NCI-H1092 (cell line): ENCODE measurements at regions not wholly inside any gene's neighbourhood (a gene's known extent, or its start where the extent isn't known, plus 50 kb on each side); places are given as distances from the start of the nearest gene placed in this dataset.
"Not testable (repeated sequence)": the region's sequence is repeated elsewhere in the genome, so short reads cannot be mapped to it uniquely, and the experiment has no call there.

ENCODE experiments used
- DNase-seq: peaks from one replicate; lab custom pipeline; 2025; lab: John Stamatoyannopoulos, UW

DNA sequence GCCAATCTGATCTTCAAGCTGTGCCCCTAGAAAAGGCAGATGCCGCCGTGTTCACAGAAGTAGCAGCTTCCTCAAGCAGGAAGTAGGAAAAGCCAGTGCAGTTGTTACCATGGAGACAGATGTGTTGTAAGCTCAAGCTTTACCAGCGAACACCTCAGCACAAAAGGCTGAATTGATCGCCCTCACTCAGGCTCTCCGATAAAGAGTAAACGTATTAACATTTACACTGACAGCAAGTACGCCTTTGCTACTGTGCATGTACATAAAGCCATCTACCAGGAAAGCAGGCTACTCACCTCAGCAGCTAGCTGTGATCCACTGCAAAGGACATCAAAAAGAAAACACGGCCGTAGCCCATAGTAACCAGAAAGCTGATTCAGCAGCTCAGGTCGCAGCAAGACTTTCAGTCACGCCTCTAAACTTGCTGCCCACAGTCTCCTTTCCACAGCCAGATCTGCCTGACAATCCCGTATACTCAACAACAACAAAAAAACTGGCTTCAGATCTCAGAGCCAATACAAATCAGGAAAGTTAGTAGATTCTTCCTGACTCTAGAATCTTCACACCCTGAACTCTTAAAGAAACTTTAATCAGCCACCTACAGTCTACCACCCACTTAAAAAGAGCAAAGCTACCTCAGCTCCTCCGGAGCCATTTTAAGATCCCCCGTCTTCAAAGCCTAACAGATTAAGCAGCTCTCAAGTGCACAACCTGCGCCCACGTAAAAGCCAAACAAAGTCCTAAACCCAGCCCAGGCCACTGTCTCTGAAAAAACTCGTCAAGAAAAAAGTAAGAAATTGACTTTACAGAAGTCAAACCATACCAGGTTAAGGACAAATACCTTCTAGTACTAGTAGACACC is 160.0 kb downstream of the DEFB131A start:
- not testable (repeated sequence) for DNase-seq

DNA sequence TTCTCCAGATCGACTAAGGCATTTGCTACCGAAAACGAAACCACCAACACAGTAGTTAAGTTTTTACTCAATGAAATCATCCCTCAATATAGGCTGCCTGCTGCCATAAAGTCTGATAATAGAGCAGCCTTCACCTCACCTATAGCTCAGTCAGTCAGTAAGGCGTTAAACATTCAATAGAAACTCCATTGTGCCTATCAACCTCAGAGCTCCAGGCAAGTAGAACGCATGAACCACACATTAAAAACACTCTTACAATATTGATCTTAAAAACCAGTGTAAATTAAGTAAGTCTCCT is 160.6 kb downstream of the DEFB131A start:
- DNase-seq: not testable (repeated sequence)

DNA sequence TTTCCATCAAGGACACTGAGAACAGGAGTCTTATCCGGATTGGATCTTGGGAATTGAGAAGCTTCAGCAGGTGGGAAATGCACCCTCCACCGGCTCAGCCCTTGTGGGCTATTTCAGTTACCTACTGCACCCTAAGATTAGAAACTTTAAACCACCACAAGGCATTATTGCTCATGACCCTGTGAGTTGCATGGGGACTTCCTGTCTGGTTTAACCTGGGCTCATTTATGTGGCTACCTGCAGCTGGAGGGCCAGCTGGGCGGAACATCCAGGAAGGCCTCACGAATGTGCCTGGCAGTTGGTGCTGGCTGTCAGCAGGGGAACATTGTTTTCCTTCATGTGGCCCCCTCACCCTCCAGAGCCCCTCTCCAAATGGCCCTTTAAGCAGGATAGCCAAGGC is 164.1 kb downstream of the DEFB131A start:
- DNase-seq: no peak

DNA sequence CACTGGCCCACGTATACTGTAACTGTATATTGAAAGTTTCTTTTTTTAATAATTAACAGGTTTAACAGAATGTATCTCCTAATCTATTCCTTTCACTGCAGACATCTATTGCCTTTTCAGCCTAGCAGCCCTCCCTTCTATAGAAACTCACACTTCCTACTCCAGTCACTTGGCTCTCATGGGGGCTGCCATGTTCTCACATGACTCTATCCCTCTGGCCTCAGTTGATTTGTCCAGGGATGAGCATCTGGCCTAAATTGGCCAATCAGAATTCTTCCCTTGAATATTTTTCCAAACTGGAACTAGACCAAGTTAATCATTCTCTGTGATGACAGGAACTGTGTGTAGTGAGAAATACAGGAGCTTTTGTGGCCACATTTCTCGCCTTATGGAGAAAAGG is 166.1 kb downstream of the DEFB131A start:
- DNase-seq: not testable (repeated sequence)

DNA sequence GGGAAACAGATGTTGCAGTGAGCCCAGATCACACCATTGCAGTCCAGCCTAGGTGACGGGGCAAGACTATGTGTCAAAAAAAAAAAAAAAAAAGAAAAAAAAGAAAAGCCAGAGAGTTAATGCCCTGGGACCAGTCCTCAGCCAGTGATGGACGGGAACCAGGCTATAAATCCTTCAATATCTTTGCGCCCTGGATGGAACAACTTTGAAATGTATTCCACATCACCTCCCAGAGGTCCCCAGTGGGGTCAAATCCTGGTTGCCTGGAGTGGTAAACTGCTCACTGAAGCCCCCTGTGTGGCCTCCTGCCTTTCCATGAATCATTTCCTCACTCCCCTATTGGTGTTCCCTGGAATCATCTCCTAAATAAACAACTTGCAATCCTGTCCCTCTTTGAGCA is 166.9 kb downstream of the DEFB131A start:
- DNase-seq: no peak

DNA sequence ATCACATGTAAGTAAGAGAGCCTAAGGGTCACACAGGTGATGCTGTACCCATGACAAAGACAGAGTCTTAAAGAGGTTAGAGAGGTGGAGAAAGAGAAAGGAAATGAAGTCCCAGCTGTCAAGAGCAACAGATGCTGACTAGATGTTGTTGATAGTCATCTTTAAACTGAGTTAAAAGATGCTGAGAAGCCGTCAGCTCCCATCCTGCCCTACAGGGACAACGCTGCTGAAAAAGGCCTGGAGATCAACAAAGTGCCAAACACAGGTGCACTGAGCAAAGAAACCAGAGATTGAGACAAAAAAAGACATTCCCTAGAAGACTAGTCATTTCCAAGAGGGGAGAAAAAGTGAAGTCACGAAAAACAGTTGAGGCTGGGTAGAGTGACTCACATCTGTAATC is 145.0 kb upstream of the DRD5 start:
- DNase-seq: not testable (repeated sequence)

DNA sequence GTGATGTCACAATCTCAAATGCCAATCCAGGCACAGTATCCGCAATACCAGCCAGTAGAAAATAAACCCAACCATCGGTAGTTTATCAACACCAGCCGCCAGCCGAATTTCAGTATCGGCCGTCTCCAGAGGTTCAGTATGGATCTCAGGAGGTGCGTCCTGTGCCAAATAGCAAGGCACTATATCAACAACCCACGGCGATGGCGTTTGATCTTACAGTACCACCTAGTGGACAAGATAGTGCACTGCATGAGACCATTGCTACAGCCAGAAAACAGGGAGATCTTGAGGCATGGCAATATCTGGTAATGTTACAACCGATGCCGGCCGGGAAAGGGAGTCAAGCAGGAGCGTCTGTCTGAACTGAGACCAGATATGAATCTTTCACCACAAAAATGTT is 121.8 kb upstream of the DRD5 start:
- not testable (repeated sequence) for DNase-seq

DNA sequence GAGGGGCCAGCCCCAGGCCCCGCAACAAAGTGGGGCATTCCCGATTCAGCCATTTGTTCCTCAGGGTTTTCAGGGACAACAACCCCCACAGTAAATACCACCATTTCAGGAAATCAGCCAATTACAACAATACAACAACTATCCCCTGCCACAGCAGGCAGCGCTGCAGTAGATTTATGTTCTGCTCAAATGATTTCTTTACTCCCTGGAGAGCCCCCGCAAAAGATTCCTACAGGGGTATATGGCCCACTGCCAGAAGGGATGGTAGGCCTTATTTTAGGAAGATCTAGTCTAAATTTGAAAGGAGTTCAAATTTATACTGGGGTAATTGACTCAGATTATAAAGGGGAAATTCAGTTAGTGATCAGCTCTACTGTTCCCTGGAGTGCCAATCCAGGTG is 120.5 kb upstream of the DRD5 start:
- DNase-seq: not testable (repeated sequence)

DNA sequence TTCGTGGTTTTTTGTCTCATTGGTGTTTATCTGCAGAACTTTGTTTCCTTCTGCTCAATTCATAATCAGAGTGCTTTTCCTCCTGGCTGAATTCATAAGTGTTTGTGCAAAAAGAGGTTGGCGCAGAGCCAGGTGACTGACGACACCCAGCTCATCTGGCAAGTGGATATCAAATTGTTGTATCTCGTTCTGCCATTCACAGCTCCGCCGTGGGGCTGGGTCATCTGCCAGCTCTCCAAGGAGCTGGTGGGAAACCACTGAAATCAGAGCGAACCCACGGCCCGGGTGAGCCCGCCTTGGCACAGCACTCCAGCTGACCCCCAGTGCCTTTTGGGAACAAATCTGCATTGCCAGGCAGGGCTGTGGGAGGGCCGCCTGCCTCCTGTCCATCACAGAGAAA is 110.7 kb upstream of the DRD5 start:
- DNase-seq: peak; percentile 21

DNA sequence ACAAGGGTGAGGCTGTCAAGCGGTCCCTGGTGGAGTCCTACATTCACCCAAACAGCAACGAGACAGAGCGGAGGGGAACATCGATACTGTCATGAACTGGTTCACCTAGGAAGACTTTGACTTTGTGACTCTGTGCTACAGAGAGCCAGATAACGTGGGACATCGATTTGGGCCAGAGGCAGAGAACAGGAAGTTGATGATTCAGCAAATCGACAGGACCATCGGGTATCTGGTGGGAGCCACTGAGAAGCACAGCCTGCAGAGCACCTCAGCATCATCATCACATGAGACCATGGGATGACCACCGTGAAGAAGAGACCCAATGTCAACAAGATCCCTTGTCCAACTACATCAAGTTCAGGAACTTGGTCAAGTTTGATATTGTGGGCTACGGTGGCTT is 104.1 kb upstream of the DRD5 start:
- DNase-seq: not testable (repeated sequence)

DNA sequence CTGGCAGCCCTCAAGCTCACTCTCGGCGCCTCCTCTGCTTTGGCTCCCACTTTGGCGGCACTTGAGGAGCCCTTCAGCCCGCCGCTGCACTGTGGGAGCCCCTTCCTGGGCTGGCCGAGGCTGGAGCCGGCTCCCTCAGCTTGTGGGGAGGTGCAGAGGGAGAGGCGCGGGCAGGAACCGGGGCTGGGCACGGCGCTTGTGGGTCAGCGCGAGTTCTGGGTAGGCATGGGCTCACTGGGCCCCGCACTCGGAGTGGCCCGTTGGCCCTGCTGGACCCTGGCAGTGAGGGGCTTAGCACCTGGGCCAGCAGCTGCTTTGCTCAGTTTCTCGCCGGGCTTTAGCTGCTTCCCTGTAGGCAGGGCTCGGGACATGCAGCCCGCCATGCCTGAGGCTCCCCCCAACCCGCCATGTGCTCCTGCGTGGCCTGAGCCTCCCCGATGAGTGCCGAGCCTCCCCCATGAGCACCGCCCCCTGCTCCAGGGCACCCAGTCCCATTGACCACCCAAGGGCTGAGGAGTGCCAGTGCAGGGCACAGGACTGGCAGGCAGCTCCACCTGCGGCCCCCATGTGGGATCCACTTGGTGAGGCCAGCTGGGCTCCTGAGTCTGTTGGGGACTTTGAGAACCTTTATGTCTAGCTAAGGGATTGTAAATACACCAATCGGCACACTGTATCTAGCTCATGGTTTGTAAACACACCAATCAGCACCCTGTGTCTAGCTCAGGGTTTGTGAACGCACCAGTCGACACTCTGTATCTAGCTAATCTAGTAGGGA is 101.5 kb upstream of the DRD5 start:
- no peak for DNase-seq

DNA sequence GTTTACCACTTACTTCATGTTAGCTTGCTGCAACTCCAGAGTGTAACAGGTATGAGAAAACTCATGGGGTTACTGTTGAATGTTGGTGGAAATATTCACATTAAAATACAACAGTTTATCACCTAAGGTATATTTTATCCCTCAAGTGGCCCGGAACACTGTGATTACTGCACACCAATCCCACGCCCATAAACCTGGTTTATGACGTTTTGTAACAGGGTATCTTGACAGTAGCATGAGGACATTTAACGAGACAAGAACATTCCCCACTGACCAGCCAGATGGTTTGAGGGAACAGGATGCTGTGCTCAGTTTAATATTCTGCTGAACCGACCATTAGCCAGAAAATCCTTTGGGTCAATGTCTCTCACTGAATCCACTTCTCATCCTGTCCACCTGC is 98.3 kb upstream of the DRD5 start:
- DNase-seq: not testable (repeated sequence)

DNA sequence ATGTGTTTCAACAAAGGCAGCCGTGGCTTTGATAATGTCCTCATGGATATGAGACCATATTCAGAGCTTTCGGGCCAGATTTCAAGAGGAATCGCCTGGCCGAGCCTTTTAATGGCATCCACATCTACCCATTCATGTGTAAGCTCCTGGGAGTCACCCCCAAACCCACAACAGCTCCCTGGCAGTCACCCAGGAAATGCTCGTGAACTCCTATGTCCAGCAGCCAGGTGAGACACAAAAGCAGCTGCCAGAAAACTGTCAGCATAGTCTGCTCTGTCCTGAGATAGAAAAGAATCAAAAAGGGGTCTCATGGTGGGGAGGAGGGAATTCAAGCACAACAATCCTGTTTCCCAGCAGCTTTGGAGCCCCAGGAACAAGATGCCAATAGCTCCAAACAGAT is 96.4 kb upstream of the DRD5 start:
- DNase-seq: peak; percentile 13

DNA sequence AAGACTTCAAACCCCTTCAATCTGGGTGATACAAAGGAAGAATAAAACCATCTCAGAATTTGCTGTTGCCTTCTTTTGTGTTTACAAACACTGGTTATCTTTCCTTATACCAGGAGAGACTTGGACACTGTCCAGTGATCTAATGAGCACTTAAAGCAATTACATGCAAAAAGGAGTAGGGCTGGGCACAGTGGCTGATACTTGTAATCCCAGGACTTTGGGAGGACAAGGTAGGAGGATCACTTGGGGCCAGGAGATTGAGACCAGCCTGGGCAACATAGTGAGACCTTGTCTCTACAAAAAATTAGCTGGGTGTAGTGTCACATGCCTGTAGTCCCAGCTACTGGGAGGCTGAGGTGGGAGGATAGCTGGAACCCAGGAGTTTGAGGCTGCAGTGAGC is 95.7 kb upstream of the DRD5 start:
- no peak for DNase-seq

DNA sequence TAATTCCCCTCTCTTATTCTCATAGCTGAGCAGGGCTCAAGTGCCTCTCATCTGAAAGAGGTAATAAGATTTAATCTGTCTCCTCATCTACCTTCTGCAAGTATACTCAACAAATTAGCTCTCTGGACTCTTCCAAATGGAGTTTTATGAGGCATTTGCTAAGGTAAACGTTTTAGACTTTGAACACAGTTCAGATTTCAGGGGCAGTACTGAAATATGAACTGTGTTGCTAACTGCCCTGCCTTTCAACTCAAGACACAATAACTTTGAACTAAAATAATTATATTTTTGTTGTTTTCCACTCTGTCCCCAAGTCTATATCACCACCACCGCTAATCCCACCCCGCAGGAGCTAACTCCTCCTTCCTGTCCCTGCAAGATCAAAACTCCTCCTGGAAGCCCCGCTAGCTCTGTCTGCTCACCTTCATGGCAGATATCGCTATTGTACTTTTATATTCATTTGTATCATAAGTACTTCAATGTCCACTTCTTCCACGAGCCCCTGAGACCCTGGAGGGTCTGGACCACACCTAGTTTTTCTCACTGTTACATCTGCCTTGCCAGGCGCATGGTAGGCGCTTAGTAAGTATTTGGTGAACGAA is 90.7 kb upstream of the DRD5 start:
- not testable (repeated sequence) for DNase-seq

DNA sequence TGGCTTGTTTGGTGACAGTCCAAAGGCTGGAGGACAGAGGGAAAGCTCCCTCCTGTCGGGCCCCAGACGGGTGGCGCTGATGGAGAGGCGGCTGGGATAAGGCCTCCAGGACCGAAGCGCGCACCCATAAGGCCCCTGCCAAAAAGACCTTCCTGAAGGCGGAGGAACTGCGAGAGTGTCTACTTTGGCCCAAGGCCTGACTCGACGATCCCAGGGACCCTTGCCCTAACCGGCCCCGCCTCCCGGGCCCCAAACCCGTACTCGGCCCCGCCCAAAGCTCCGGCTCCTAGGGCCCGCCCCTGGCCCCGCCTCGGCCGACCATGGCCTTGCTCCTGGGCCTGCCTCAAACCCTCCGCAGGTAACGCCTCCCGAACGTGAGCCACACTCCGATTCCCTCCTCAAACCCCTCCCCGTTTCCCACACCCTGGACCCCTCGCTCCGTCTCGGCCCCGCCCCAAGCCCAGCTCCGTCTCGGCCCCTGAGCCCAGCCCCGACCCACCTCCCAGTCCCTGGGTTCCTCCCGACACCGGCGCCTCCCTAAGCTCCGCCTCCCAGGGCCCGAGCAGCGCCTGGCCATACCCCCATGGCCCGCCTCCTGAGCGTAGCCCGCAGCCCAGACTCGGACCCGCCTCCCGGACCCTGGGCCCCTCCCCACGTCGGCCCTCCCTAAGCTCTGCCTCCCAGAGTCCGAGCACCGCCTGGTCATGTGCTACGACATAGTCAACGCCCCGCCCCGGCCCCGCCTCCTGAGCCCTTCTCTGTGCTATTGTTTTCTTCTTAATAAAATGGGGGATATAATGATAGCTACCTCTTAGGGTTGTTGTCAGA is 90.0 kb upstream of the DRD5 start:
- DNase-seq: peak; percentile 78

DNA sequence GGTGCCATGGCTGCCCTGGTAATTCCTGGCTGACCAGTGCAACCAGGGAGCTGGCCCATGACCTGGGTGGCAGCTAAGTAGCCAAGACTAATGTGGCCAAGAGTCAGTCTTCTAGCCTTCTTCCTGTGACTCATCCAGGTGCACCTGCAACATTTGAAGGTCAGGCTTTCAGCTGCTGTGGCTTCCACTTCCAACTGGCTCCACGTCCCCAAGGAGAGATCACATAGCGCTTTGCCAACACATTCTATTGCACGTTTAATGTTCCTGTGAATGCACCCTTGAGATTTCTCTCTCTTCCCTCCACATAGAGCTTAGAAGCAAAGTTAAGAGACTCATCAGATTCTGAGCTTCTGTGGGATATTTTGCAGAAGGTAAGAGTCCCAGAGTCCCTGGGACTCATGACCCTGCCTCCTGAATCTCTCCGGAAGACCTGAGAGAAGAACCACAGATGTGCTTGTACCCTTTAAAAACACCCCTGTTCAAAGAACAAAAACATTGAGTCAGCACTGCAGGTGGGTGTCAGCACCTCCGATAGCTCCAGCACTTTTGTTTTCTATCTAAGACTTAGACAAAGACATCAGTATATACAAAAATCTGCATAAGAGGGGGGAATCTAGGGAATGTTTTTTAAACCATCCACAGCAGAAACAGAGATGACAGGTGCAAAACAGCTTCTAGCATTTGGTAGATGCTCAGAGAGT is 88.5 kb upstream of the DRD5 start:
- not testable (repeated sequence) for DNase-seq

DNA sequence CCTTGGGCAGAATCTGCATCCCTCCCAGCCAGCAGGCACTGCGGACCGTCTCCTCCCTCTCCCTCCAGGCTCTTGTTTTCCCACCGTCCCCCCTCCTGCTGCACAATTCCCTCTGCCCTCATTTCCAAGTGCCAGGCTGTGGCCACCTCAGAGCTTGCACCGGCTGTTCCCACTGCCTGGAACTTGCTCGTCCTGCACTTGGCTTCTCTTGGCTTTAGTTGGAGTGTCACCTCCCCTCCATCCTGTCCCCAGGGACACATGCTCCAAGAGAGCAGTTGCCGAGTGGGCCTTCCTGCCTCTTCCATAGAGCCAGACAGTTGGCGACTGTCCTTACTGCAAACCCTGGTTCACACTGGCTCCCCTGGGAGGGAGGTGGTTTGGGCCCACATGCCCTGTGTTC is 87.0 kb upstream of the DRD5 start:
- not testable (repeated sequence) for DNase-seq

DNA sequence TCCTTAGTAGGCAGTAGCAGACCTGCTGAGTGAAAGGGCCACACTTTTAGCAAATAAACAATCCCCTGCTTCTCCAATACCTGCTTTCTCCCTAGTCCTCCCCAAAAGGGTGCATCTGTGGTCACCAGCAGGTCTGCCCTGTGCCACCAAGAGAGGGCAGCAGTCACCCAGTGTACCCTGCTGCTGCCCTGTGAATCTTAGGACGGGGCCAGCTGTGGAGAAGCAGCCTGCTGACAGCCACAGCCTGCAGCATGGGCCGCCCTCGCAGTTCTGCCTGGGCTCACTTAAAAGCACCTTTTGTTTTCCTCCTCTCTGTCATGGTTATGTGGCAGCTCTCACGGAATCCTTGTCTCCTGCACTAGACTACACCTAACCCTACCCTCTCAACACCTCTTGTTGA is 85.4 kb upstream of the DRD5 start:
- DNase-seq: peak; percentile 33

DNA sequence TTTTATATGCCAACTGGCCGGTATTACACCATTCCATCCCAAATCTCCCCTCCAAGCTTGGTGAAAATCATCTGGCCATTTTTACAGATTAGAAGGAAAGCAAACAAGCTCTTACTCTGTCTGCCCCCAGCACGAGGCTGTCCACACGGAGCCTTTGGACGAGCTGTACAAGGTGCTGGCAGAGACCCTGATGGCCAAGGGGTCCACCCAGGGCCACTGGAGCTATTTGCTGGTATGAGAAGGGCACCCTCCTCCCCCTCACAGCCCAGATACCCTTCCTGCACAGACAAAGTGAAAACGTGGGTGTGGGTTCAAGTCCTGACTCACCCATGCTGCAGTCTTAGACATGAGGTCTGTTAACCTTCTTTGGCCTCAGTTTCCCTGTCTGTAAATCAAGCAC is 84.9 kb upstream of the DRD5 start:
- DNase-seq: not testable (repeated sequence)

DNA sequence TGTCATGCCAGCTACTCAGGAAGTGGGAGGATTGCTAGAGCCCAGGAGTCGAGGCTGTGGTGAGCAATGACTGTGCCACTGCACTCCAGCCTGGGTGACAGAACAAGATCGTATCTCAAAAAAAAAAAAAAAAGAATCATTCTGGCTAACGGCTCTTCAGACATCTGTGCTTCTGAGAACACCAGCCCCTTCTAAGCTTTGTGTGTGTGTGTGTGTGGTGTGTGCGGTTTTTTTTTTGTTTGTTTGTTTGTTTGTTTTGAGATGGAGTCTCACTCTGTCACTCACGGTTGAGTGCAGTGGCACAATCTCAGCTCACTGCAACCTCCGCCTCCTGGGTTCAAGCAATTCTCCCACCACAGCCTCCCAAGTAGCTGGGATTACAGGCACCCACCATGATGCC is 79.4 kb upstream of the DRD5 start:
- DNase-seq: not testable (repeated sequence)
